ENCODE measurements at regions not wholly inside any gene's neighbourhood (a gene's known extent, or its start where the extent isn't known, plus 50 kb on each side); places are given as distances from the start of the nearest gene placed in this dataset.

- DNase-seq (ENCODE audit: low spot score), result no peak
- H3K9me3 Mint-ChIP-seq, result peaks cover 18% of the 10 kb centered on the region
- no peak overlapping the region for H3K4me3 Mint-ChIP-seq
- peaks cover 2% of the 10 kb centered on the region; the same call in 1 of the 2 replicates for H3K36me3 Mint-ChIP-seq
- no peak overlapping the region for H3K27ac Mint-ChIP-seq
- H3K27me3 Mint-ChIP-seq (ENCODE audit: low read depth), result no peaks in the 10 kb centered on the region
- ChIA-PET POLR2A (no interaction called here), CTCF (no interaction called here)
- TF ChIP-seq ZNF121 (CRISPR knock-in tag; IDR thresholded peaks at IDR 0.05) (no peak), SMAD4 (CRISPR knock-in tag; IDR thresholded peaks at IDR 0.05) (no peak), TP53 (CRISPR knock-in tag; IDR thresholded peaks at IDR 0.05) (no peak), CDX4 (CRISPR knock-in tag; IDR thresholded peaks at IDR 0.05; ENCODE audit: borderline replicate concordance) (no peak)
- peaks cover 47% of the 10 kb centered on the region for H3K4me1 Mint-ChIP-seq
- no peak for ATAC-seq
Observed at GRCh38 chr5:117165068-117165467, 590.4 kb upstream of the SEMA6A start.

GRCh38 chr5:117161718-117162335 lies 587.2 kb upstream of the SEMA6A start:
- Mint-ChIP-seq H3K9me3 (no peaks in the 10 kb centered on the region), H3K27me3 (ENCODE audit: low read depth) (no peaks in the 10 kb centered on the region), H3K27ac (peak overlapping the region; percentile 16; the same call in 1 of the 2 replicates), H3K4me3 (no peak overlapping the region), H3K36me3 (no peaks in the 10 kb centered on the region), H3K4me1 (peaks cover 70% of the 10 kb centered on the region)
- DNase-seq (ENCODE audit: low spot score), result no peak
- no peak for TF ChIP-seq TEAD1 (CRISPR knock-in tag; IDR thresholded peaks at IDR 0.05)
- TF ChIP-seq ZNF512 (CRISPR knock-in tag; IDR thresholded peaks at IDR 0.05; ENCODE audit: borderline replicate concordance), result no peak
- no peak for TF ChIP-seq ATF3 (CRISPR knock-in tag; conservative IDR thresholded peaks at IDR 0.05)
- TF ChIP-seq GRHL2 (CRISPR knock-in tag; IDR thresholded peaks at IDR 0.05; ENCODE audit: insufficient replicate concordance, severe bottlenecking), result no peak
- no peak for TF ChIP-seq FOXP1 (CRISPR knock-in tag; IDR thresholded peaks at IDR 0.05; ENCODE audit: borderline replicate concordance)
- no peak for TF ChIP-seq NFE2L1 (CRISPR knock-in tag; IDR thresholded peaks at IDR 0.05)
- peak; percentile 46 for ATAC-seq
- ChIA-PET CTCF (no interaction called here), POLR2A (no interaction called here)

- peaks cover 2% of the 10 kb centered on the region; the same call in 1 of the 2 replicates for H3K36me3 Mint-ChIP-seq
Observed at GRCh38 chr5:117160391-117160790, 585.8 kb upstream of the SEMA6A start.

More at GRCh38 chr5:117160391-117160790, 585.8 kb upstream of the SEMA6A start:
- no peak for TF ChIP-seq NFYB (CRISPR knock-in tag; conservative IDR thresholded peaks at IDR 0.05; ENCODE audit: low read depth)
- no peak for TF ChIP-seq CTCF (IDR thresholded peaks at IDR 0.05)
- TF ChIP-seq ZBTB43 (CRISPR knock-in tag; IDR thresholded peaks at IDR 0.05), result no peak
- no peak for TF ChIP-seq ZNF512 (CRISPR knock-in tag; IDR thresholded peaks at IDR 0.05; ENCODE audit: borderline replicate concordance)
- H3K4me1 Mint-ChIP-seq, result peaks cover 56% of the 10 kb centered on the region
- no peak overlapping the region for H3K27ac Mint-ChIP-seq
- H3K9me3 Mint-ChIP-seq, result peaks cover 5% of the 10 kb centered on the region; the same call in 1 of the 2 replicates
- ChIA-PET CTCF (no interaction called here), POLR2A (no interaction called here)
- no peak for DNase-seq (ENCODE audit: low spot score)
- no peak for ATAC-seq
- no peak overlapping the region for H3K4me3 Mint-ChIP-seq
- no peaks in the 10 kb centered on the region for H3K27me3 Mint-ChIP-seq (ENCODE audit: low read depth)
